HG03571 (cell line): ENCODE measurements at regions not wholly inside any gene's neighbourhood (a gene's known extent, or its start where the extent isn't known, plus 50 kb on each side); places are given as distances from the start of the nearest gene placed in this dataset.
"Not testable (repeated sequence)": the region's sequence is repeated elsewhere in the genome, so short reads cannot be mapped to it uniquely, and the experiment has no call there.

ENCODE experiments used
- ATAC-seq: cut with Tn5 transposase; IDR thresholded peaks from one replicate; pipeline ENCODE4 v1.9.1; 2021; ENCODE audit not compliant: unreplicated experiment

- ATAC-seq, result no peak
Measured at GRCh38 chr20:40955326-40955725, 73.3 kb upstream of the TOP1 start.

DNA sequence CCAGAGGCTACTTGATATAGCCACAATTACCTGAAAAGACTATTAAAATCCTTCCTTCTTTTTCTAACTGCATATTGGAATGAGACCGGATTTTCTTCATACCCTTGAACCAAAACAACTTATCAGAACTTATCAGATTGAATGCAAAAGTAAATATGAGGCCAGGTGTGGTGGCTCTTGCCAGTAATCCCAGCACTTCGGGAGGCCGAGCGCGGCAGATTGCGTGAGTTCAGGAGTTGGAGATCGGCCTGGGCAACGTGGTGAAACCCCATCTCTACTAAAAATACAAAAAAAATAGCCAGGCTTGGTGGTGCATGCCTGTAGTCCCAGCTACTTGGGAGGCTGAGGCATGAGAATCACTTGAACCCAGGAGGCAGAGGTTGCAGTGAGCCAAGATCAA is 72.8 kb upstream of the TOP1 start:
- ATAC-seq, result not testable (repeated sequence)

GRCh38 chr20:40956542-40957264 is 71.9 kb upstream of the TOP1 start:
- no peak for ATAC-seq

GRCh38 chr20:40957265-40957760 is 71.3 kb upstream of the TOP1 start:
- no peak for ATAC-seq

- ATAC-seq, result no peak
Measured at GRCh38 chr20:40958598-40958997, 70.0 kb upstream of the TOP1 start.

DNA sequence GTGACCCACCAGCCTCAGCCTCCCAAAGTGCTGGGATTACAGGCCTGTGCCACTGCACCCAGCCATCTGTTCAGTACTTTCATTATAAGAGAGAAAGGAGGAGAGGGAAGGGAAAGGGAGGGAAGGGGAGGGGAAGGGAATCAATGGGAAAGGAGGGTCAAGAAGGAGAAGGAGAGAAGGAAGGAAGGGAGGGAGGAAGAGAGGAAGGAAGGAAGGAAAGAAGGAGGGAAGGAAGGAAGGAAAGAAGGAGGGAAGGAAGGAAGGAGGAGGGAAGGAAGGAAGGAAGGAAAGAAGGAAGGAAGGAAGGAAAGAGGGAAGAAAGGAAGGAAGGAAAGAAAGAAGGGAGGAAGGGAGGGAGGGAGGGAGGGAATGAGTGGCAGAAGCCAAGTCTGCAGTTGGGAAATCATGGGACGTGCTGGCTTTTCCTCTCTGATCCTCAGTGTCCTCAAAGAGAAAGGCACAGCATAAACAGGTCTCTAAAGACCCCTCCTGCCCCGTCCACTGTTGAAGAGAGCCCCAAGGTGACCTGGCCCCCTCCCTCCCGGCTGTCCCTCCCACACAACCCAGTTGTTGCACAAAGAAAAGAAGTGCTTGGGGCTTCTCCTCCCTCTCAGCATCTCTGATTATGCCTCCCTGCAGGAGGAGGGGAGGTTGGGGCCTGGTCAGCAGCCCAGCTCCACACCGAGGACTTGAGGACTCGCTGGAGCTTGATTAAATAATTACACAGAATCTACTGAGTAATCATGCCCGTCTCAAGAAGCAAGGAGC is 69.1 kb upstream of the TOP1 start:
- ATAC-seq, result no peak

GRCh38 chr20:40960101-40960500 is 68.5 kb upstream of the TOP1 start:
- ATAC-seq, result no peak

DNA sequence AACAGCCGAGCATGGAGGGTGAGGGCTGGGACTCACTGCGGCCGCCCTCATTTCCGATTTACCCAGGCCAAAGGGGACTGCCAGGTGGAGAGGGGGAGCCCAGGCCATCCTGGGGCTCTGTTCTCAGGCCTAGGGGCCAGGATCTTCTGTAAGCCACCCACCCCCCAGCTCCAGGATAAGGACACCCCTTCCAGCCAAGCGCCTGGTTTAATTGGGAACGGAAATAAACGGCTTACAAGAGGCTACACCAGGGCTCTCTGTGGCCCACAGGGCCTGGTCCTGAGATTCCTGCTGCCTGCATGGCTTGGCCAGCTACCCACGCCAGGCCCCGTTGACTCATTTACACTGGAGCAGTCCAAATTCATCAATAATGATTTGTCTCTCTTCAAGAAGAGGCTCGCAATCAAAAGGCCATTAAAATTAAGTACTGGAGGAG is 68.1 kb upstream of the TOP1 start:
- no peak for ATAC-seq

DNA sequence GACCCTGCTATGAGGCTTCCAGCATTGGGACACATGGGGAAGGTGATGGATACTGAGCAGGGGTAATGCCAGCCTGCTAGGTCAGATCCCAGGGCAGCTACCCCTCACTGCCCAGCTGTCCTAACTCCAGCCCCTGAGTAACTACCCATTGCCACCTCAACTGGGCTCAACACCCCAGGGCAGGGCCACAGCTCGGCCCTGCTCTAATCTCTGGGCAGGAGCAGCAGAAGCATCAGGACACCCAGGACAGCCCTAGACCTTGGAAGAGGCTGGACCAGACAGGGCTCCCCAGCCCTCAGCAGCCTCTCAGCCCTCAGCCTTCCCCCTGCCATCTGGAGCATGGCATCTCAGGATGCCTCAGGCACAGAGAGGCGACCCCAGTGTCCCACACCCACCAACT is 67.4 kb upstream of the TOP1 start:
- ATAC-seq, result no peak

DNA sequence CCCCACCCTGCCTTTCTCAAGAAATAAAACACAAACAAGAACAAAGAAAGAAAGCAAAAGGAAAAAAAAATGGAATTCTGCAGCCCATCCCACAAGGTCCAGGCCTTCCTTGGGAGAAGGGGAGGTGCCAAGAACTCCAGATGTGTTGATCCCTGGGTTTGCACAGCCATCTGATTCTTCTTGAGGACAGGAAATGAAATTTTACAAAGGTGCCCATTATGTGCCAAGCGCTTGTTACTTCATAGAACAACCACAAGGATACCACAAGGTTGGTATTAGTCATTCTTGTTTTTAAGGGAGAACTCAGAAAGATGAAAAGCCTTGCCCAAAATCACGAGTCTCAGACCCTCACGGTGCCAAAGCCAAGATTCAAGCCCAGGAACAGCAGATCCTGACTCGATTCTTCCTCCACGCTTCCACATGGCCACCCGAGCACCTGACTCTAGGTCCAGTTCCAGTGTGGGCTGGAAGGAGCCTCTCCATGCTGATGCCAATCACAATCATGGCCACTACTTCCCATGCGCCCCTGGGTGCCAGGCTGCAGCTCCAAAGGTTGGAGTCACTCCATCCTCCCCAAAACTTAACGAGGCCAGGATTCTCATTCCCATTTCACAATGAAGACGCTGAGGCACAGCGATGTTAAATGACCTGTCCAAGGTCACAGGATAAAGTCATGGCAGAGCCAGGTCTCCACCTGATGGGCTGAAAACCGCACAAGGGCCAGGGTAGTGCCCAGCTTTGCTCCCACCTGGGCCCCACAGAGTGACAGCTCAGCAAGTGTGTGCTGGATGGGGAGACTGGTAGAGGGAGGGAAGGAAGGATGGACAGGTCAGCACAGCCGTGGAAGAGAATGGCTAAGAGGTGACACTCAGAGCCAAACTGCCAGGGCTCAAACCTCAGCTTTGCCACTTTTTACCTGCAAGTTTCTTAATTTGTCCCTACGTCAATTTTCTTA is 66.7 kb upstream of the TOP1 start:
- ATAC-seq, result no peak

- no peak for ATAC-seq
Measured at GRCh38 chr20:40962733-40963504, 65.7 kb upstream of the TOP1 start.

GRCh38 chr20:40963505-40963845 is 65.1 kb upstream of the TOP1 start:
- ATAC-seq, result no peak

GRCh38 chr20:40965671-40966070 is 63.0 kb upstream of the TOP1 start:
- no peak for ATAC-seq

DNA sequence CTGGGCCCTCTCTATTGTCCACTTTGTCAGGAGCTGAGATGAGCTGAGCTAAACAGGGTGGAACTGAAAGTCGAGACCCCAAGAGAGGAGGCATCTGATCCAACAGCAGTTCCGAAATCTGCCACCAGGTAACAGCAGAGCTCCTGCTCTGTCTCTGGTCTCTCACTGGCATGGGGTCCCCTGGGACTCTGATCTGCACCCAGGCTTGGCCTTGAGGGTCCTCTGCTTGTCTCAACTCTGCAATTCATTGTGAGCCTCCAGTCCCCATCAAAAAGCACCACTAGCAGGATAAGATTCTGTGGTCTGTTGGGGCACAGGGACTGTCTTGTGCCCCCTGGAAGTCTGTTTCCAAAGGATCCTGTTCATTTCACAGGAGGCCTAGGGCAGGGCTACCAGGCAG is 62.5 kb upstream of the TOP1 start:
- ATAC-seq, result no peak

- ATAC-seq, result no peak
Measured at GRCh38 chr20:40966516-40967185, 62.0 kb upstream of the TOP1 start.

GRCh38 chr20:40967700-40968099 is 60.9 kb upstream of the TOP1 start:
- no peak for ATAC-seq

DNA sequence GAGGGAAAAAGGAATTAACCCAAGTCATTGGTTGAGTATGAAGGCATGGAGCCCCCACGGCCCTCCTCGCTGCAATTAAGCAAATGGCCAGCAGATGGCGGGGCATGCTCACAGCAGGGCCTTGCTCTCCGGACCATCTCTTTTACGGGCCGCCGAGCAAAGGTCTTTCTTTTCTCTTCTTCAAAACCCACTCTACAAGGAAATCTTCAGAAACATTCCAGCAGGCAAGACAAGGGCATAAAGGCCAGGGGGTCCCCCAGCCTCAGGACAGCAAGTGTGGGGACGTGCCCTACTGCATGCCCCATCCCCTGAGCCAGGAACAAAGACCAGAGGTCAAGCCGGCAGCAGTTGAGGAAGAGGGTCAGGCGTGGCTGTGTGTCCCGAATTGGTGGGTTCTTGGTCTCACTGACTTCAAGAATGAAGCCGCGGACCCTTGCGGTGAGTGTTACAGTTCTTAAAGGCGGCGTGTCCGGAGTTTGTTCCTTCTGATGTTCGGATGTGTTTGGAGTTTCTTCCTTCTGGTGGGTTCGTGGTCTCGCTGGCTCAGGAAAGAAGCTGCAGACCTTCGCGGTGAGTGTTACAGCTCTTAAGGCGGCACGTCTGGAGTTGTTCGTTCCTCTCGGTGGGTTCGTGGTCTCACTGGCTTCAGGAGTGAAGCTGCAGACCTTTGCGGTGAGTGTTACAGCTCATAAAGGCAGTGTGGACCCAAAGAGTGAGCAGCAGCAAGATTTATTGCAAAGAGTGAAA is 59.6 kb upstream of the TOP1 start:
- ATAC-seq, result peak; percentile 58

DNA sequence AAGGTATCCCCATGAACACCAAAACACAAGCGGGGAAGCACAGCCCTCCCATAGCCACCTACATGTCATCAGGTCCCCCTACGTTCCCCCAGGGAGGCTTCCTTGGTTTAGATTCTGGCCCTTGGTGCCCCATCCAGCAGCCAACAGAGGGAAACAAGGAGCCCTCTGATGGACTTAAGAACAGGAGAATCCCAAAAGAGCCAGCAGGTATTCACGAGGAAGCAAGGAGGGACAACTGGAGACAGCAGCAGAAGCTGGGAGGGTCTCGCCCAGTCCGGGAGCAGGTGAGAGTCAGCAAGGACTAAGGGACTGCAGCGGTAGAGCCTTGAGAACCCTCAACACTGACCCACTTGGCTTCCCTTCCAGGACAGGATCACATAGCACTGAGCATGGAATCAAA is 58.4 kb upstream of the TOP1 start:
- ATAC-seq, result no peak

DNA sequence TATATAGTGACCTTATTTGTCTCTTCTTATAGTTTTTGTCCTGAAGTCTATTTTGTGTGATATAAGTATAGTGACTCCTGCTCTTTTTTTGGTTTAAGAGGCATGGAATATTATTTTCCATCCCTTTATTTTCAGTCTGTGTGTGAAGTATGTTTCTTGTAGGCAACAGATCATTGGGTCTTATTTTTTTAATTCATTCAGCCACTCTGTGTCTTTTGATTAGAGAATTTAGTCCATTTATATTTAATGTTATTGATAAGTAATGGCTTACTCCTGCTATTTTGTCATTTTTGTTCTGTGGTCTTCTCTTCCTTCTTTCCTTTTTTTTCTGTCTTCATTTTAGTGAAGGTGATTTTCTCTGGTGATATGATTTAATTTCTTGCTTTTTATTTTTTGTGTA is 51.4 kb upstream of the TOP1 start:
- ATAC-seq, result no peak
